Tibial artery (tissue), 4 donors: ENCODE measurements at regions not wholly inside any gene's neighbourhood (a gene's known extent, or its start where the extent isn't known, plus 50 kb on each side); places are given as distances from the start of the nearest gene placed in this dataset.

Experiments used
- DNase-seq, 2 donors: peaks; one replicate each; pipeline ENCODE4 v3.0.0-alpha.2; 2019
- H3K27ac ChIP-seq, 2 donors: fragments of 200-600 bp; sonication (generic) in 1 of 2; 1 replicate in 1 of 2; 2 replicates in 1 of 2; pipeline ENCODE4 v1.5.1; 2018 to 2019; ENCODE audit warnings: mild to moderate bottlenecking in 1 of 2
- H3K27me3 ChIP-seq, 2 donors: fragments of 200-600 bp; sonication (generic) in 1 of 2; one replicate each; pipeline versions ENCODE4 v1.5.1 to v1.6.0; 2016 to 2019
- H3K36me3 ChIP-seq, 3 donors: fragments of 200-600 bp; sonication (generic) in 2 of 3; one replicate each; pipeline ENCODE4 v1.5.1; 2016 to 2019; ENCODE audit warnings: mild to moderate bottlenecking in 2 of 3
- H3K4me1 ChIP-seq, 4 donors: fragments of 200-600 bp; sonication (generic) in 2 of 4; 1 replicate in 3 of 4; 2 replicates in 1 of 4; pipeline ENCODE4 v1.5.1; 2016 to 2019
- H3K4me3 ChIP-seq, 2 donors: fragments of 200-600 bp; sonication (generic) in 1 of 2; 1 replicate in 1 of 2; 2 replicates in 1 of 2; pipeline ENCODE4 v1.5.1; 2018 to 2019; ENCODE audit warnings: mild to moderate bottlenecking in 2 of 2
- H3K9me3 ChIP-seq, 3 donors: fragments of 200-600 bp; sonication (generic) in 1 of 3; one replicate each; pipeline ENCODE4 v1.5.1; 2016 to 2019
- CTCF ChIP-seq, 2 experiments: fragments of 200-600 bp in 1 of 2; fragments of 450-650 bp in 1 of 2; IDR thresholded peaks; one replicate each; pipeline ENCODE4 v1.5.1; 2017 to 2019; ENCODE audit warnings: antibody characterized with exemption in 2 of 2, mild to moderate bottlenecking in 1 of 2, moderate library complexity in 1 of 2
- intact Hi-C: fragments of 100-400 bp; cut with DNase I; formaldehyde crosslinking; loops from one replicate; pipeline ENCODE4 v1.15.0; 2023; ENCODE audit warnings: low total_unique reads

- no peaks in the 10 kb centered on the region for H3K9me3 ChIP-seq
- no peak for DNase-seq
- no peaks in the 10 kb centered on the region for H3K4me1 ChIP-seq
- intact Hi-C loops, result no loop called here
- no peak overlapping the region for H3K4me3 ChIP-seq
- H3K36me3 ChIP-seq, result no peaks in the 10 kb centered on the region
- H3K27me3 ChIP-seq, result no peaks in the 10 kb centered on the region
- no peak overlapping the region for H3K27ac ChIP-seq
- TF ChIP-seq CTCF (IDR thresholded peaks at IDR 0.05), result no peak
Measured at GRCh38 chr12:11958221-11959091, 112.3 kb upstream of the BCL2L14 start.

GRCh38 chr12:11959117-11959823, 111.5 kb upstream of the BCL2L14 start:
- TF ChIP-seq CTCF (IDR thresholded peaks at IDR 0.05), result no peak
- no peaks in the 10 kb centered on the region for H3K9me3 ChIP-seq
- no peaks in the 10 kb centered on the region for H3K27me3 ChIP-seq
- no peak for DNase-seq
- no peak overlapping the region for H3K4me3 ChIP-seq
- H3K4me1 ChIP-seq, result no peaks in the 10 kb centered on the region
- H3K27ac ChIP-seq, result no peak overlapping the region
- intact Hi-C loops, result no loop called here
- H3K36me3 ChIP-seq, result no peaks in the 10 kb centered on the region

- no peak for TF ChIP-seq CTCF (IDR thresholded peaks at IDR 0.05)
- no peaks in the 10 kb centered on the region for H3K36me3 ChIP-seq
- intact Hi-C loops, result no loop called here
Measured at GRCh38 chr12:11960646-11961045, 110.1 kb upstream of the BCL2L14 start.

GRCh38 chr12:11961686-11962085, 109.1 kb upstream of the BCL2L14 start:
- no peak overlapping the region for H3K4me3 ChIP-seq
- H3K36me3 ChIP-seq, result no peaks in the 10 kb centered on the region
- no peak for TF ChIP-seq CTCF (IDR thresholded peaks at IDR 0.05)
- H3K4me1 ChIP-seq, result no peaks in the 10 kb centered on the region
- no peak overlapping the region for H3K27ac ChIP-seq
- no peak for DNase-seq
- intact Hi-C loops, result no loop called here
- no peaks in the 10 kb centered on the region for H3K9me3 ChIP-seq
- H3K27me3 ChIP-seq, result no peaks in the 10 kb centered on the region

More at GRCh38 chr12:11960646-11961045, 110.1 kb upstream of the BCL2L14 start:
- Histone ChIP-seq H3K9me3 (no peaks in the 10 kb centered on the region), H3K27me3 (no peaks in the 10 kb centered on the region), H3K27ac (no peak overlapping the region), H3K4me1 (no peaks in the 10 kb centered on the region), H3K4me3 (no peak overlapping the region)
- DNase-seq, result no peak

- Histone ChIP-seq H3K4me3 (no peak overlapping the region), H3K36me3 (no peaks in the 10 kb centered on the region), H3K27me3 (no peaks in the 10 kb centered on the region), H3K27ac (no peak overlapping the region), H3K9me3 (no peaks in the 10 kb centered on the region), H3K4me1 (no peaks in the 10 kb centered on the region)
- intact Hi-C loops, result no loop called here
- DNase-seq, result no peak
- no peak for TF ChIP-seq CTCF (IDR thresholded peaks at IDR 0.05)
Measured at GRCh38 chr12:11962860-11963259, 107.9 kb upstream of the BCL2L14 start.
